NCI-H2029 treated with DMSO at 0.1 percent for 48 hours (cell line): ENCODE measurements at regions not wholly inside any gene's neighbourhood (a gene's known extent, or its start where the extent isn't known, plus 50 kb on each side); places are given as distances from the start of the nearest gene placed in this dataset.

ENCODE experiments used
- DNase-seq: peaks from one replicate; lab custom pipeline; 2025; lab: John Stamatoyannopoulos, UW

- DNase-seq, result no peak
Observed at GRCh38 chr9:95667789-95668188, 151.0 kb upstream of the PTCH1 start.

DNA sequence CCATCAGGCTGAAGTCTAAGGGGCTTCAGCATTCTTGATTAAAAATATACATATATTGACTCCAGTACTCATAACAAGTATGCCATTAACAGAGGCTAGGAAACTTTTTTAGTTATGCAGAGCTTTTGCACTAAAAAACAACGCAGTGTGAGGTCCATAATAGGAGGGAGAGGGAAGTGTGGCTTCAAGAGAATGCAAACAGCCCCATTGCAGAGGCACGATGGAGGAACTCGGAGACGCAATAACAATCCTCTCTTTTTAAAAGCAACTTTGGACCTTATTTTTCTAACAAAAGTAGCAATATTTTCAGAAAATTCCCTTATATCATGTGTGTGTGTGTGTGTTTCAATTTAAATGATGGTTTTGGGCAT is 150.0 kb upstream of the PTCH1 start:
- no peak for DNase-seq

DNA sequence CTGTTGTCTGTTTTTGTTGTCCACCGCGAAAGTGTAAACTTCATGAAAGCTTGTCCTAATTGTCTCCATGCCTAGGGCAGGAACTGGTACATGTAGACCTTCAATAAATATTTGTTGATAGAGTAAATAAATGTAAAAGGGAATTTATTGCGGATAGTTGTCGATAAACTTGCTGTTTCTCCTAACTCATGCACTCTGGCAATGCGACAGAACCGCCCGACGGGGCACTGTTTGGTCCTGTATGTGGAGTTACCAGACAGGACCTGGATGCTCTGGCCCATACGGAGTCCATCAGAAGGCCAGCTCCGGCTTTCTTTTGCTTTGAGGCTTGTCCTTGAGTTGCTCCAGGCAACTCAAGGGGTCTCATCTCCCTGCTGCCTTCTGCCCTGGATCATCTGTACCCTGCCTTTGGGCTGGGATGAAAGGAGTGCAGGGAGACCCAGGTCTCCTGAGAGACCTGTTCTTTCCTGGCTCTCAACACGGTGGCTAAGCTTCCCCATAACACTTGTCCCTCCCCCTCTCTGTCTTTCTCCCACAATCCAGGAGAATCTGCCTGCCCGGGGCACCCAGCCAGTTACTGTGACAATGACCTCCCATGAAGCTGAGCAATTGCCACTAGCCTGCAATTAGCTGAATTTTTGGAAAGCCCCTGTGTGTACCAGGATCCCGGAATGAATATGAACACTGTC is 149.5 kb upstream of the PTCH1 start:
- no peak for DNase-seq

GRCh38 chr9:95653246-95653645 is 136.5 kb upstream of the PTCH1 start:
- DNase-seq, result no peak

DNA sequence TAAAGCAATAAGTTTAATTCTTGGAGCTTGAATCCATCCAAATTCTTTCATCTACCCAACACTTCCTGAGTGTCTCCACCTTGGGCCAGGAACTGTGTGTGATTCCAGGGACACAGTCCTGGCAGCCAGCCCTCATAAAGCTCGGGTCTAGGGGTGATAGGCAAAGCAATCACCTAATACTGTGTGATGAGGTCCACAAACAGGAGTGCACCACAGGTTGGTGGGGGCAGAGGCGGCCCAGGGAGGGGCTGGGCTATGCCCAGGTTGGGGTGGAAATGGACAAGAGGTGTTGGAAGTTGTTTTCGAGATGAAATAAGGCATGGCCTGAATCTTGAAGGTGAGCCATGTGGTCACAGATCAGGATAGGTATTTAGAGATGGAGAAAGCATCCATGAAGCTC is 133.9 kb upstream of the PTCH1 start:
- no peak for DNase-seq

GRCh38 chr9:95649801-95650213 is 133.0 kb upstream of the PTCH1 start:
- no peak for DNase-seq

GRCh38 chr9:95648225-95648624 is 131.5 kb upstream of the PTCH1 start:
- DNase-seq, result no peak

- DNase-seq, result peak; percentile 35
Observed at GRCh38 chr9:95645992-95646391, 129.2 kb upstream of the PTCH1 start.

DNA sequence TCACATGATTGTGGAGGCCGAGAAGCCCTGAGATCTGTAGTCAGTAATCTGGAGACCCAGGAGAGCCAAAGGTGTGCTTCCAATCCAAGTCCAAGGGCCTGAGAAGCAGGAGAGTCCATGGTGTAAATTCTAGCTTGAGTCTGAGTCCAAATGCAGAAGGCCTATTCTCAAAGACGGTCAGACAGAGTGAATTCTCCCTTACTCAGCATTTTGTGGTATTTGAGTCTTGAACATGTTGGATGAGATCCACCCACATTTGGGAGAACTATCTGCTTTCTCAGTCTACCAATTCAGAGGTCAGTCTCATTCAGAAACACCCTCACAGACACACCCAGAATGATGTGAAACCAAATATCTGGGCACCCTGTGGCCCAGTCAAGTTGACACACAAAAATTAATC is 128.8 kb upstream of the PTCH1 start:
- no peak for DNase-seq

GRCh38 chr9:95644377-95644776 is 127.6 kb upstream of the PTCH1 start:
- no peak for DNase-seq

DNA sequence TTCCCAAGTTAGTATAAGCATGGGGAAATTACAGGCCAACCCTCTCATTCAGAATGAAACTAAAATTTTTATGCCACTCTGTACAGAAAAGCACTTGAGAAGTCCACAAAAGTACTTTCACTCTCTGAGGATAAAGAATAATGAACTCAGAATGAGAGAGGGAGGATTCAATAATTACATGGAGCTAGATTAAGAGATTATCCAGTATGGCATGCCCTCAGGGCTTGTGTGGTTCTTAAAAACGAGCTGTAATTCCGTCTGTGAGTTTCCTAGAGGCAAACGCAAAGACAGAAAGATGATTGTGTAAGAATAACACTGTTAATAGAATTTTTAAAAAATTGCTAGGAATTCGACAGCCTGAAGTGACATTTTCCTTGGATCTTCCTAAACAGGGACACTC is 126.8 kb upstream of the PTCH1 start:
- DNase-seq, result no peak

DNA sequence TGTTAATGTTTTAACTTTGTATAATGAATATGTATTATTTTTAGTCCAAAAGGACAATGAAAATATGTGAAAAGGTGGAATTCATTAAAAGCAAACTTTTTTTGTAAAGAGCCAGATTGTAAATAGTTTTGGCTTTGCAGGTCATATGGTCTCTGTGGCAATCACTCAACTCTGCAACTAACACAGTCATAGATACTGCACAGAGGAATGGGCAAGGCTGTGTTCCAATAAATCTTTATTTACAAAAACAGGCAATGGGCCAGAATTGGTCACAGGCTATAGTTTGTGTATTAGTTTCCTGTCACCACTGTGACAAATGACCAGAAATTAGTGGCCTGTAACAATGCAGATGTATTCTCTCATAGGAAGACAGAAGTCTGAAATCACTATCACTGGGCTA is 125.4 kb upstream of the PTCH1 start:
- no peak for DNase-seq

- peak; percentile 71 for DNase-seq
Observed at GRCh38 chr9:95641586-95641985, 124.8 kb upstream of the PTCH1 start.

DNA sequence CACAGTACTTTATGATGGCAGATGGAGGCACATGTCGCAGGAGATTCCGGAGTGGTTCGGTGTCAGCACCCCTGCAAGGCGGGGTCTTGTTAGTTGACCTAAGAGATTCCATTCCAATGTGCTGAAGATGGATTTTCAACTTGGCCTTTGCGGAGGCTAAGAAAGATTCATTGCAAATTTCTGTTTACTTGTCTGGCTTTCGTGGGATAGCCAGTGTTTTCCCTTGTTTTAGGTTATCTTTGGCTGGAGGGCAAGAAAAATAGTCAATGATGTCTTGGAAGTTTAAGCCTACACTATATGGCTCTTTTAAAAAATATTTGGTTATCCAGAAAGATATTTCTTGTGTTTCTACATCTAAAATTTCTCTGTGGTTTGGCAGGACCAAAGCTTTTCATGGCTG is 123.6 kb upstream of the PTCH1 start:
- no peak for DNase-seq

DNA sequence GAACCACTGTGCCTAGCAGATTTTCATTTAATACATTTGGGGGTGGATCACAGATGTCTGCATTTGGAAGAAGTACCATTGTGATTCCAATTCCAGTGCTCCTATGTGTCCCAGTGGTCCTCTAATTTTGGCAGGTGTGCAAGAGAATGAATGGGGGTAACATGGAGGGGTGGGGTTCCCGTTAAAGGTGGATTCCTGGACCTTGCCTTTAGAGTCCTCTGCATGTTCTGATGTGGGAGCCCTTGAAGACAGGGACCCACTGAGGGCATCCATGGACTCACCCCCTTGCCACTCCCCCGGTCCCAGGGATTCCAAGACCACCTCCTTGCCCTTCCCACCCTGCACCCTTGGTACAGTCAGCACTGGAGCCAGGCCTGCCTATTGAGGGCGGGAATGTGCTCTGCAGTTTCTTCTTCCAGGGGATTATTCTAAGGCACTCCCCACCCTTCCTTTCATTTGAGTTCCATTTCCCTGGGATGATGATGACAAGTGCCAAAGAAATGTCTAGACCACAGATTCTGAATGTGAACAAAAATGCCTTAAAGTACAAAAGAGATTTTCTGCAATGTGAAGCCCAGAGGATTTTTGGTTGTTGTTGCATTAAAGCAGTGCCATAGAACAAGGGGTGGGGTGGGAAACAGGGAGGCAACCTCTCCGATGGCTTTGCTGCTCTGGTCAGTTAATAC is 119.4 kb upstream of the PTCH1 start:
- DNase-seq, result no peak

GRCh38 chr9:95634536-95634935 is 117.8 kb upstream of the PTCH1 start:
- no peak for DNase-seq

DNA sequence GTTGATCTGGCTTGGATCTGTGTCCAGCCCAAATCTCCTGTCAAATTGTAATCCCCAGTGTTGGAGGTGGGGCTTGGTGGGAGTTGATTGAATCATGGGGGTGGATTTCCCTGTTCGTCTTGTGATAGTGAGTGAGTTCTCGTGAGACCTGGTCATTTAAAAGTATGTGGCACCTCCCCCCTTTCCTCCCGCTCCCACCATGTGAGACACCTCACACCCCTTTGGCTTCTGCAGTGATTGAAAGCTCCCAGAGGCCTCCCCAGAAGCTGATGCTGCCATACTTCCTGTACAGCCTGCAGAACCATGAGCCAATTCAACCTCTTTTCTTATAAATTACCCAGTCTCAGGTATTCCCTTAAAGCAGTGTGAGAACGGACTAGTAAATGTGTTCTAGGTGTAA is 117.3 kb upstream of the PTCH1 start:
- no peak for DNase-seq

DNA sequence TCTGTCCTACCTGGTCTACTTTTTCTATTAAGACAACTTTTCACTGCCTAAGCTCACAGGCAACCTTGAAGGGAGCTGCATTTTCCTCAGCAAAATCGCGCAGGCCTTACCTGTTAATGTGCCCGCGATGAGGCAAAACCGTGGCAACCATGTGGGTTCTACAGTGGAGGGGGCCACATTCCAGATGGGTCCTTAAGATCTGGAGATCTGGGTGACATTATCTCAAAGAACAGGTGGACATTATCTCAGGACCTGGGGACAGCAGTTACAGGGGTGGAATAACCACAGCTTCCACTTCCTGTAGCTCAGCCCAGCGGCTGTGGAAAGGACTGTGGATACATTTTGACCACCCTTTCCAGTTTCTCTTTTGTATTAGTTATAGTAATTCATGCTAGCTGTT is 112.8 kb upstream of the PTCH1 start:
- DNase-seq, result no peak

- DNase-seq, result no peak
Observed at GRCh38 chr9:95627802-95628201, 111.0 kb upstream of the PTCH1 start.

- DNase-seq, result peak; percentile 16
Observed at GRCh38 chr9:95626885-95627558, 110.3 kb upstream of the PTCH1 start.

- DNase-seq, result no peak
Observed at GRCh38 chr9:95626341-95626740, 109.6 kb upstream of the PTCH1 start.

DNA sequence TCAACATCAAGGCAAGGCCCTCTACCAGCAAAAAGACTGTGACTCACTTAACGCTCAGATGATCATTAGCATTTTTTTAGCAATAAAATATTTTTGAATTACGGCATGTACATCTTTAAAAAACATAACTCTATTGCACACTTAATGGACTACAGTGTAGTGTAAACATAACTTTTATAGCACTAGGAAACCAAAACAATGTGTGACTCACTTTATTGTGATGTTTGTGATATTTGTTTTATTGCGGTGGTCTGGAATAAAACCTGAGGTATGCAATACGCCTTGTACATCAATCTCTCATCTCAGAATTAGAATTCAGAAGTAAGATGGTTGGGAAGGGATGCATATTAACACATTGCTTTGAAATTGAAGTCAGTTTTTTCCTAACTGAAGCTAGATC is 106.9 kb upstream of the PTCH1 start:
- no peak for DNase-seq

GRCh38 chr9:95620722-95621121 is 104.0 kb upstream of the PTCH1 start:
- no peak for DNase-seq

DNA sequence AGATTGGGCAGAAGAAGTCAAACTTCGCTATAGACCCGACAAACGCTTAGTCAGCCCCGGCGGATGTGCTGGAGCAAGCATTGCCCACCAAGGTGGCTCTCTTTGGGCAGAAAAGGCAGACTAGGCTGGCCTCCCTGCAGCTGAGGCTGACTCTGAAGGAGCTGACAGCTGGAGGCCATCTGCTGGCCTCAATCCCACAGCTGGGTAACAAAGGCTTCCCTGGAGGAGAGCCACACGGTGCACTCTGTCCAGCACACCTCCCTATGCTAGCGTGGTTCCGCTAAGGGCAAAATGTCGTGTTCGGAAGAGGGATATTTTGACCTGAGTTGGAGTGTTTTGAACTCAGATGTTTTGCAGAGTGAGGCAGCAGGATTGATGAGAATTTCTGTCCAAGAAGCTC is 103.5 kb upstream of the PTCH1 start:
- no peak for DNase-seq
